NCI-H526 (cell line): ENCODE measurements at regions not wholly inside any gene's neighbourhood (a gene's known extent, or its start where the extent isn't known, plus 50 kb on each side); places are given as distances from the start of the nearest gene placed in this dataset.

ENCODE experiments used
- DNase-seq, 2 experiments: peaks; one replicate each; lab custom pipeline; 2025; lab: John Stamatoyannopoulos, UW

DNA sequence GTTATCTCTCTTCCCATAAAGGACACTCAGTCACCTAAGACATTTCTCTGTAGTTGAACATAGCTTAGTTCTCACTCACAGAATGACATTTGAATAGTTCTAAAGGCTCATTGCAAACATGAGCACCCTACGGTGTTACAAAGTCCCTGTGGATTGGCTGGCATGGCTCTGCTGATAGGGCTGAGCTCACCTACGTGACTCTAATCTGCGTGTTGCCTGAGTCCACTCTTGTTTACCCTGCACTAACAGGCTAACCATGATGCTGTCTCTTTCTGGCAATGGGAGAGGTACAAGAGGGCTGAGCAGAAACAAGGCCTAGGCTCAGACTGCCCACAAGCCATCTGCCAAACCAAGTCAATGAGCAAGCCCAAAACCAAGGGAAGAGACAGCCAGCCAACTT is 103.6 kb downstream of the PALM2AKAP2 start:
- DNase-seq: no peak

DNA sequence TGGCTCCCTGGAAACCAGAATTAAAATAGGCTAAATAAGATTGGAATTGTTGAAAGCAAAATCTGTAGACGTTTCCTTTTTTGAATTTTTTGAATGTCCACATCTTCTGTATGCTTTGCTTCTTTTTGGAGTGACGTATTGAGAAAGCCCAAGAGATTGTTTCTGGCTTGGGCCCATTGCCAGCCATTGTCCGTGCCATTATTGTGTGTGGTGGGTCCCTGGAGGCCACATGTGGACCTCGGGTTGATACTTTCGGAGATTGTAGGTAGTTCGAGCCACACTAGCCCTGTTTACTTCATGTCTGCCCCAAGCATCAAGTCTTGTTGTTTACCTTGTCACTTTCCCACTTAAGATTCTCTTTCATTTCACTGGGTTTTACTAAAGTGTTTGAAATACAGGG is 106.0 kb downstream of the PALM2AKAP2 start:
- DNase-seq: no peak

DNA sequence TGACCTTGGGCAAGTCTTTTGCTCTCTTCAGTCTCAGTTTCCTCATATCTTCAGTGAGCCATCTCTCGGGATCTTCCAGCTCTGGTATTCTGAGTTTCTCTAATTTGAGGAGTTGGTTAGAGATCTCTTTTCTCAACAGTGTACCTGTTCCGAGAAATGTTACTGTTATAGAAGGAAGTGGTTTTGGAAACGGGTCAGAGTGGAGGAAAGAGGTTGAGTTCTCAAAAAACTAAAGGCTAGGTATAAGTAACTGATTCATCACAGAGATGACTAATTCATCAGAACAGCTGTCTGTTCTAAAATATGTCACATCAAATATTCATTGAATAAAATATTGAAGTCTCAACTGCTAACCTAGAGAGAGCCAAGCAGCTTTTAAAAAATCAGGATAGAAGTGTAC is 106.6 kb downstream of the PALM2AKAP2 start:
- DNase-seq: no peak

GRCh38 chr9:109887079-109887478 is 107.1 kb downstream of the PALM2AKAP2 start:
- DNase-seq: no peak

DNA sequence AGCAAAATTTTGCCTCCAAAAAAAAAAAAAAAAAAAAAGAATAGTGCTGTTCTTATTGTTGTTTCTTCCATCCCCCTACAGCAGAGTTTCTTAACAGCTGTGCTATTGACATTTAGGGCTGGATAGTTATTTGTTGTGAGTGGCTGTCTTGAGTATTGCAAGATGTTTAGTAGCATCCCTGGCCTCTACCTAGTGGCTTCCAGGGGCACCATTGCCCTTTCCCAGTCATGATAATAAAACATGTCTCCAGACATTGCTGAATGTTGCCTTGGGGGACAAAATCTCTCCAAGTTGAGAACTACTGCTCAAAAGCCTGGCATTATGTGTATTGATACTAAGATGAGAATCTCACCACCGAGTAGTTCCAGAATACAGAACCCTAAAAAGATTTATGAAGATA is 108.7 kb downstream of the PALM2AKAP2 start:
- DNase-seq: no peak

DNA sequence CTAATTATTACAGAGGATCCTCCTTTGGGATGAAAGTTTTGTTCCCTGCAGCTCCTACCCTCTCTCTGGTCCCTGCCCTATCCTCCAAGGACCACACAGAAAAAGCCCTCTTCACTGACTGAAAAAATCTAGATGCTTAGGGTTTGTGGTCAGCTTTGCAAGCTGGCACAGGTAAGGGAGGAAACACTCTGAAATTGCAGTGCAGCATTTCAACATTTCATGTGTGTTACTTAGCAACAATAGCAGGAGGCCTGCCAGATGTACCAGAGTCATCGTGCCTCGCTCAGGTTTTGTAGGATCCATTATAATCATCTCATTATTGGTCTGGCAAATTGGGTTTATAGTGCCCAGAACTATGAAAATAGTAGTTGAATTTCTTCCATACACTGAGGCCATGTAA is 109.5 kb downstream of the PALM2AKAP2 start:
- DNase-seq: no peak

DNA sequence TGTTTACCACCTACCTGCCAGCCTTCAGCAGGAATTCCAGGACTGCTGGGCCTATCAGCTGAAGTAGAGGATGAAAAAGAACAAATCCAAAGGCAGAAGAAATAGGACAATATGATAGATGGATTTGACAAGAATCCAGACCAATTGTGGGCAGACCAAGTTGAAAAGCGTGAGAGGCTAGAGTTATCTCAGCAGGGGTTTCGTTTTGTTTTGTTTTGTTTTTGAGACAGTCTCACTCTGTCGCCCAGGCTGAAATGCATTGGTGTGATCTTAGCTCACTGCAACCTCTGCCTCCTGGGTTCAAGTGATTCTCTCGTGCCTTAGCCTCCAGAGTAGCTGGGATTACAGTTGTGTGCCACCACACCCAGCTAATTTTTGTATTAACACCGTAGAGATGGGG is 113.2 kb downstream of the PALM2AKAP2 start:
- no peak for DNase-seq

DNA sequence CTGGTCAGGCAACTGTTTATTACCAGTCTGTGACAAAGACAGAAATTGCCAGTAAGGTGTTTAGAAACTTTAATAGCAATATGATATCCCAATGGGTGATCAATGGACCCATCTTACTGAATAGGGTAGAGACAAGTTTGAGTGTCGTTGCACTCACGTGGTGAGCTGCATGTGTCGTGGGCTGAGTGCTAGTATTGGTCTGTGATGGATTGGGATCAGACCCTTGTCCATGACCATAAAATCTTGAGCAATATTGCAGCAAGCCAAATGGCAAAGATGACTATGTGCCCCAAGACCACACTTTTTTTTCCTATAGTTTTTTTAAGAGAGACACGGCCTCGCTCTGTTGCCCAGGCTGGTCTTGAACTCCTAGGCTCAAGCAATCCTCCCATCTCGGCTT is 114.5 kb downstream of the PALM2AKAP2 start:
- no peak for DNase-seq

DNA sequence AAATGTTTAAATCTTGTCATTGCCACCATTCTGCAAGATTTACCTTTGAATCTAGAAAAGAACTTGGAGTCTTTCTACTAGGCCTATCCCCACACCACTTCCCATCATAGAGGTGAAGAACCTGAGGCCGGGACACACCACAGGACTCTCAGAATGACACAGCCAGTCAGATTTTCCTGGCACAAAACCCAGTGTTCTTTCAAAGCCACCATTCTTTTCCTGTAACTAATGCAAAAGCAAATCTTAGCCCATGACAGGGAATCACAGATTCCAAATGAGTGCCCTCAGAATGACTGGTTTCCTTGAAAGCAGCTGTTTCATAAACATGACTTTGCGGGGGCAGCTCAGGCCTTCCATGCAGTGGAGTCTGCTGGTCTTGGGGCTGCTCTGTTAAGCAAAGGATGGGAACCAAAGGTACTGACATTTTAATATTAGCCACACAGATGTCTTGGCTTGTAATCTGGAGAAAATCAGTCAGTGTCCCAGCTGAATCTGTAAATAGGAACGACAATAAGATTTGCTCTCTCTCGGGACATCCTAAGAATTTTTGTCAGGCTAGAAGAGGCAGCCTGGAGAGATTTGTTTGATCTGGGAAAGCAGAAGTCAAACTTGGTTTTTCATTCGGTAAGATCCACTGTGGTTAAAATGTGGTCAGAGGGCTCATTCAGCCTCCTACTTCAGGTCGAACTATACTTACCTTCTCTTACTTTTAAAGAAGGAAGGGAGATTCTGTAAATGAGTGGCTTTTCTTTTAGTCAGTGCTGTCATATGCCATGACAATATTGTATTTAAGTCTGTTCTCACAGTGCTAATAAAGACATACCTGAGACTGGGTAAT is 115.1 kb downstream of the PALM2AKAP2 start:
- DNase-seq: no peak

GRCh38 chr9:109901201-109901600 is 121.2 kb downstream of the PALM2AKAP2 start:
- DNase-seq: no peak

DNA sequence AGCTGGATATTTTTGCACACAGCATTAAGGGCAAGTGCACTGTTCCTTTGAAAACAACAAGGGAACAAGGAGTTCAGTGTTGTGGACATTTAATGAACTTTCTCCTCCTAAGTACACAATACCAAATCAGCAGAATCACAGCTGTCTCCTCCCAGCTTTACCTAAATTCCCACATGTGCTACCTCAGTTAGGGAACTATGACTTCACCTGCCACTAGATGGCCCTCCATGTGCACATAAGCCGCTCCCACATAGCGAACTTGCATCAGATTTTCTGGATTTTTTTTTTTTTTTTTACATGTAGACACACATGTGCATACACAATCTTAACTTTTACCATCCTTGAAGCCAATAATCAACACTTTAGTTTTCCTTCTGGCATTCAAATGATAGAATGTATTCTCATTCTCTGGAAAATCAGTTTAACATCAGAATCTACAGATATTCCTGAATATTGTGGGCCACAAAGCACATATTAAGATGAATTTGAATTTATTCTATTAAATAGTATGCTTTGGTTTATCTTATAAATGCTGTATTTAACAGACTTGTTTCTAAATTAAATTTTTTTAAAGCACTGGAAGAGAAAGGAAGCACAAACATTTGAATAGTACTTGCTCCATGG is 123.6 kb downstream of the PALM2AKAP2 start:
- DNase-seq: peak in 1 of 2 experiments; percentile 80

GRCh38 chr9:109904666-109905065 is 124.7 kb downstream of the PALM2AKAP2 start:
- DNase-seq: no peak

- DNase-seq: no peak
Observed at GRCh38 chr9:109905472-109905871, 125.5 kb downstream of the PALM2AKAP2 start.

GRCh38 chr9:109906766-109907382 is 126.9 kb downstream of the PALM2AKAP2 start:
- no peak for DNase-seq

GRCh38 chr9:109907400-109907799 is 127.4 kb downstream of the PALM2AKAP2 start:
- DNase-seq: no peak

GRCh38 chr9:109907810-109908458 is 127.9 kb downstream of the PALM2AKAP2 start:
- no peak for DNase-seq

- no peak for DNase-seq
Observed at GRCh38 chr9:109908459-109909390, 128.7 kb downstream of the PALM2AKAP2 start.

GRCh38 chr9:109910671-109911518 is 130.9 kb downstream of the PALM2AKAP2 start:
- DNase-seq: no peak

- no peak for DNase-seq
Observed at GRCh38 chr9:109912082-109912582, 132.1 kb downstream of the PALM2AKAP2 start.

DNA sequence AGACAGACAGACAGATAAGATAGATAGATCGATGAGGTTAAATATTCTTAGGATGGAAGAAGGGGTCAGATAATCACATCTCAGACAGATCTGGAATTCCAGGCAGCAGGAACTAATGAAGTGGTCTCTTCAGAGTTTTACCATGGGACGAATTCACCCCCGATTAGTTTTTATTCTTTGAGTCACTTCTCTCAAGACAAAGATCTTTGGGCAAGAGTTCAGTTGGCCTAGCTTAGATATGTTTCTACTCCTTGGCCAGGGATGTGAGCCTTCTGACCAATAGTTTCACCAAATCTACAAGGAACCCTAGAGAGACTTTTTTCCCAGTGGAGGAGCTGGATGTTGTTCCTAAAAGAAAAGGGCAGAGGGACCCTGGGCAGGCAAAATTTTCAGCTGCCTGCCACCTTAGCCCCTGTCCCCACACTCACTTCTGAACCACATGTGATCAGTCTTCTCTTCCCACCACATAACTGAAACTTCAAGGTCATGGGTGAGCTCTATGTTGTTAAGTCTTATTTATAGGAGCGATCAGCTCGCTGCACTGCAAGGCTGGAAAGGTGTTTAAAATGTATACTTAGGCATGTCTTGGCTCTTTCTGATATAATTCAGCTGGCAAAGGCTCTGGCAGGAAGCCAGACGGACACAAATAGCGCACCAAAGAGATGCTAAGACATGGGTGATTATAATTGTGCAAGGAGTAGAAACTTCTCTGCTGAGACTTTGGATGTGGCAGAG is 132.9 kb downstream of the PALM2AKAP2 start:
- no peak for DNase-seq
